ENCODE measurements at regions not wholly inside any gene's neighbourhood (a gene's known extent, or its start where the extent isn't known, plus 50 kb on each side); places are given as distances from the start of the nearest gene placed in this dataset.

DNA sequence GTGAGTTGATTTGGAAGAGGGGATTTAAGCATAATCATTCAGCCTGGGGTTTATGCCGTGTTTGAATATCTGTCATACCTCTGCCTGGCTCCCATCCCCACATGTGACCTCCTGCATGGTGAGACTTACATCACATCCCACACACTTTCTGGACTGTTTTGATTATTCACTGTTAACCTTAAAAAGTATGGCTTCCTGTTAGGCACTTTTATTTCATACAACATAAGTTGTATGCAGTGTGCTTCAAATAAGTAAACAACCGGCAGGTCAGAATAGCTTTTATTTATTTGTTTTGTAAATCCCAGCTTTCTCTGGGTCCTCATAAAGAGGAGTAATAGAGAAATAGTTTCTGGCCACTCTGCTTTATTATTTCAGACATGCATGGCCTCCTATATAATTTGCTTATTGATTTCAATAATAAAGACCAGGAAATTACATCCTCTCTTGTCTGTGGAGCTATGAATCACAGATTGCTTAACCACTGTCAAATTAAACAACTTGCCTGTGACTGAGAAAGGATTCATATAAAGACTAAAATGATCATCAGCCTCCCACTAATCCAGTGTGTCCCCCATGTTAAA, 376.8 kb upstream of the ZFP42 start:
- no peak overlapping the region for H2BK12ac ChIP-seq (ENCODE audit: insufficient read length, low read depth, low read length)

More for the DNA sequence above, 376.8 kb upstream of the ZFP42 start:
- H3K14ac ChIP-seq (ENCODE audit: insufficient read depth, low read length) = no peak overlapping the region
- H2BK5ac ChIP-seq (ENCODE audit: insufficient read length, low read length) = no peak overlapping the region
- WGBS (ENCODE audit: extremely low coverage, insufficient read length, low lambda C conversion rate) = no CpG with 5 or more reads among the region's 2 CpGs
- no peak overlapping the region for H2BK20ac ChIP-seq (ENCODE audit: low read depth, low read length, poor library complexity, severe bottlenecking)
- H2AK5ac ChIP-seq (ENCODE audit: insufficient read length, low read length) = no peak overlapping the region
- peak overlapping the region in 1 of 3 experiments; percentile 74; a peak in 1 of 7 replicates for H3K27ac Mint-ChIP-seq
- H3K79me2 ChIP-seq (ENCODE audit: insufficient read depth, low read length) = no peaks in the 10 kb centered on the region
- peaks cover 3 to 10% of the 10 kb centered on the region in 2 experiments for H3K4me1 Mint-ChIP-seq
- no peaks in the 10 kb centered on the region for H3K79me1 ChIP-seq (ENCODE audit: insufficient read depth, low read depth, low read length, poor library complexity, severe bottlenecking)
- no peak overlapping the region for H3K23ac ChIP-seq (ENCODE audit: insufficient read length, low read depth, low read length)
- H2AFZ ChIP-seq (ENCODE audit: low read length) = no peak overlapping the region
- H4K8ac ChIP-seq (replicated peaks; ENCODE audit: insufficient read length, low read depth, low read length) = no peak overlapping the region
- peaks cover 6 to 8% of the 10 kb centered on the region in 2 experiments for H3K9me3 Mint-ChIP-seq
- H3K27me3 Mint-ChIP-seq (ENCODE audit: low read depth) = no peaks in the 10 kb centered on the region
- no peak overlapping the region for H3K9ac ChIP-seq (ENCODE audit: extremely low read depth, insufficient read length, low read length)
- H3K27me3 ChIP-seq (ENCODE audit: insufficient read depth, low read length) = no peaks in the 10 kb centered on the region
- TF ChIP-seq, protein P1, sequence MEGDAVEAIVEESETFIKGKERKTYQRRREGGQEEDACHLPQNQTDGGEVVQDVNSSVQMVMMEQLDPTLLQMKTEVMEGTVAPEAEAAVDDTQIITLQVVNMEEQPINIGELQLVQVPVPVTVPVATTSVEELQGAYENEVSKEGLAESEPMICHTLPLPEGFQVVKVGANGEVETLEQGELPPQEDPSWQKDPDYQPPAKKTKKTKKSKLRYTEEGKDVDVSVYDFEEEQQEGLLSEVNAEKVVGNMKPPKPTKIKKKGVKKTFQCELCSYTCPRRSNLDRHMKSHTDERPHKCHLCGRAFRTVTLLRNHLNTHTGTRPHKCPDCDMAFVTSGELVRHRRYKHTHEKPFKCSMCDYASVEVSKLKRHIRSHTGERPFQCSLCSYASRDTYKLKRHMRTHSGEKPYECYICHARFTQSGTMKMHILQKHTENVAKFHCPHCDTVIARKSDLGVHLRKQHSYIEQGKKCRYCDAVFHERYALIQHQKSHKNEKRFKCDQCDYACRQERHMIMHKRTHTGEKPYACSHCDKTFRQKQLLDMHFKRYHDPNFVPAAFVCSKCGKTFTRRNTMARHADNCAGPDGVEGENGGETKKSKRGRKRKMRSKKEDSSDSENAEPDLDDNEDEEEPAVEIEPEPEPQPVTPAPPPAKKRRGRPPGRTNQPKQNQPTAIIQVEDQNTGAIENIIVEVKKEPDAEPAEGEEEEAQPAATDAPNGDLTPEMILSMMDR (conservative IDR thresholded peaks at IDR 0.05) = no peak
- H2BK15ac ChIP-seq (ENCODE audit: low read depth, low read length) = no peak overlapping the region
- H3K27ac ChIP-seq (ENCODE audit: insufficient read length, low read depth, low read length) = no peak overlapping the region
- no peak overlapping the region for H3K18ac ChIP-seq (ENCODE audit: insufficient read length, low read depth, low read length)
- no peaks in the 10 kb centered on the region for H3K9me3 ChIP-seq (ENCODE audit: control insufficient read depth, low read depth, low read length)
- peaks cover 0 to 7% (median 0%) of the 10 kb centered on the region in 3 experiments; a peak in 3 of 7 replicates for H3K36me3 Mint-ChIP-seq (ENCODE audit: insufficient read depth in 1 of 3, low read depth in 3 of 3)
- H3K23me2 ChIP-seq (ENCODE audit: insufficient read length, low read depth, low read length, poor library complexity, severe bottlenecking) = no peaks in the 10 kb centered on the region
- no peak overlapping the region for H4K91ac ChIP-seq (ENCODE audit: insufficient read length, low read depth, low read length)
- no peak overlapping the region for H3K56ac ChIP-seq (ENCODE audit: insufficient read length, low read depth, low read length)
- no peak overlapping the region for H3K4me2 ChIP-seq (ENCODE audit: insufficient read depth, insufficient read length, low read length)
- no peak overlapping the region for H3T11ph ChIP-seq (ENCODE audit: low read length)
- H4K20me1 ChIP-seq (ENCODE audit: control insufficient read depth, insufficient read depth, insufficient read length) = no peaks in the 10 kb centered on the region
- DNase-seq = no peak
- H3K4me3 Mint-ChIP-seq = no peak overlapping the region
- no peak overlapping the region for H2BK120ac ChIP-seq (ENCODE audit: low read depth, low read length, poor library complexity, severe bottlenecking)
- H3K4ac ChIP-seq (ENCODE audit: low read depth, low read length) = no peak overlapping the region
- no peak overlapping the region for H4K5ac ChIP-seq (ENCODE audit: insufficient read length, low read depth, low read length)
- H3K4me1 ChIP-seq (ENCODE audit: insufficient read depth, low read length) = no peaks in the 10 kb centered on the region; the same call in 1 of the 2 replicates
